Peyer's patch (tissue), 4 donors: ENCODE measurements at regions not wholly inside any gene's neighbourhood (a gene's known extent, or its start where the extent isn't known, plus 50 kb on each side); places are given as distances from the start of the nearest gene placed in this dataset.

ENCODE experiments used
- CTCF ChIP-seq, 6 experiments: fragments of 450-650 bp in 4 of 6; fragments of 200-600 bp in 2 of 6; sonication (generic) in 1 of 6; IDR thresholded peaks; one replicate each; pipeline ENCODE4 v1.5.1; 2017 to 2019; ENCODE audit warnings: antibody characterized with exemption in 6 of 6, mild to moderate bottlenecking in 3 of 6, moderate library complexity in 1 of 6
- POLR2A ChIP-seq, 2 donors: fragments of 450-650 bp; IDR thresholded peaks; one replicate each; pipeline ENCODE4 v1.5.1; 2017; ENCODE audit warnings: antibody characterized with exemption in 2 of 2, mild to moderate bottlenecking in 2 of 2, moderate library complexity in 2 of 2

GRCh38 chr7:68409851-68410250 lies 1188.4 kb upstream of the AUTS2 start:
- TF ChIP-seq POLR2A (IDR thresholded peaks at IDR 0.05), result no peak
- TF ChIP-seq CTCF (IDR thresholded peaks at IDR 0.05), result no peak
